NCI-H2171 (cell line): ENCODE measurements at regions not wholly inside any gene's neighbourhood (a gene's known extent, or its start where the extent isn't known, plus 50 kb on each side); places are given as distances from the start of the nearest gene placed in this dataset.

ENCODE experiments used
- DNase-seq: peaks from one replicate; lab custom pipeline; 2025; lab: John Stamatoyannopoulos, UW

GRCh38 chr12:77723308-77723707 lies 107.4 kb upstream of the NAV3 start:
- DNase-seq, result no peak

- DNase-seq, result no peak
These were observed 108.2 kb upstream of the NAV3 start for GRCh38 chr12:77722536-77722935.

GRCh38 chr12:77720258-77720657 lies 110.4 kb upstream of the NAV3 start:
- no peak for DNase-seq

GRCh38 chr12:77710209-77710608 lies 120.5 kb upstream of the NAV3 start:
- no peak for DNase-seq

- DNase-seq, result no peak
These were observed 133.6 kb upstream of the NAV3 start for GRCh38 chr12:77697126-77697525.

- DNase-seq, result no peak
These were observed 134.5 kb upstream of the NAV3 start for GRCh38 chr12:77696183-77696582.

GRCh38 chr12:77689510-77690086 lies 141.1 kb upstream of the NAV3 start:
- DNase-seq, result no peak

- DNase-seq, result no peak
These were observed 143.4 kb upstream of the NAV3 start for GRCh38 chr12:77687321-77687720.

GRCh38 chr12:77686760-77687159 lies 143.9 kb upstream of the NAV3 start:
- DNase-seq, result no peak

- no peak for DNase-seq
These were observed 144.8 kb upstream of the NAV3 start for GRCh38 chr12:77685901-77686300.

- peak; percentile 58 for DNase-seq
These were observed 145.6 kb upstream of the NAV3 start for GRCh38 chr12:77685112-77685511.

GRCh38 chr12:77682488-77682887 lies 148.2 kb upstream of the NAV3 start:
- no peak for DNase-seq

GRCh38 chr12:77681726-77682125 lies 149.0 kb upstream of the NAV3 start:
- DNase-seq, result no peak

GRCh38 chr12:77679686-77680085 lies 151.0 kb upstream of the NAV3 start:
- DNase-seq, result no peak

- DNase-seq, result no peak
These were observed 152.1 kb upstream of the NAV3 start for GRCh38 chr12:77678621-77679020.

GRCh38 chr12:77667101-77667500 lies 163.6 kb upstream of the NAV3 start:
- DNase-seq, result no peak

GRCh38 chr12:77648716-77649115 lies 182.0 kb upstream of the NAV3 start:
- no peak for DNase-seq

GRCh38 chr12:77645966-77646598 lies 184.6 kb upstream of the NAV3 start:
- DNase-seq, result no peak

GRCh38 chr12:77644915-77645605 lies 185.6 kb upstream of the NAV3 start:
- DNase-seq, result no peak

GRCh38 chr12:77642246-77642645 lies 188.4 kb upstream of the NAV3 start:
- no peak for DNase-seq

GRCh38 chr12:77640356-77640755 lies 190.3 kb upstream of the NAV3 start:
- DNase-seq, result no peak

- DNase-seq, result no peak
These were observed 199.8 kb upstream of the NAV3 start for GRCh38 chr12:77630790-77631445.

GRCh38 chr12:77630344-77630743 lies 200.3 kb upstream of the NAV3 start:
- DNase-seq, result no peak
